Stomach (tissue), 8 donors: ENCODE measurements at regions not wholly inside any gene's neighbourhood (a gene's known extent, or its start where the extent isn't known, plus 50 kb on each side); places are given as distances from the start of the nearest gene placed in this dataset.

Experiments used
- DNase-seq, 2 donors: peaks; one replicate each; pipeline versions ENCODE4 v3.0.0 to v3.0.0-alpha.2; 2013 to 2019
- H3K27ac ChIP-seq, 5 donors: fragments of 200-600 bp in 4 of 5; sonication (generic) in 4 of 5; one replicate each; pipeline ENCODE4 v1.5.1; 2013 to 2019; ENCODE audit warnings: mild to moderate bottlenecking in 1 of 5, moderate library complexity in 1 of 5
- H3K27me3 ChIP-seq, 3 donors: fragments of 200-600 bp; sonication (generic); one replicate each; pipeline ENCODE4 v1.5.1; 2017 to 2019; ENCODE audit warnings: mixed run types in 1 of 3
- H3K36me3 ChIP-seq, 4 donors: fragments of 200-600 bp; sonication (generic); 1 replicate in 3 of 4; 2 replicates in 1 of 4; pipeline ENCODE4 v1.5.1; 2016 to 2019
- H3K4me1 ChIP-seq, 4 donors: fragments of 200-600 bp; sonication (generic); one replicate each; pipeline ENCODE4 v1.5.1; 2016 to 2019
- H3K4me3 ChIP-seq, 4 donors: fragments of 200-600 bp; sonication (generic) in 3 of 4; one replicate each; pipeline ENCODE4 v1.5.1; 2016 to 2019; ENCODE audit warnings: mild to moderate bottlenecking in 1 of 4
- H3K9me3 ChIP-seq, 4 donors: fragments of 200-600 bp; sonication (generic); one replicate each; pipeline ENCODE4 v1.5.1; 2016 to 2019
- CTCF ChIP-seq, 7 experiments: fragments of 450-650 bp in 4 of 7; fragments of 200-600 bp in 3 of 7; sonication (generic) in 3 of 7; IDR thresholded peaks; one replicate each; pipeline ENCODE4 v1.5.1; 2016 to 2019; ENCODE audit warnings: antibody characterized with exemption in 7 of 7, control low read depth in 2 of 7, mild to moderate bottlenecking in 1 of 7
- EP300 ChIP-seq: sonication (generic); formaldehyde crosslinking; IDR thresholded peaks from one replicate; pipeline ENCODE4 v1.6.1; 2017; ENCODE audit warnings: antibody characterized with exemption
- POLR2A ChIP-seq, 4 donors: fragments of 450-650 bp; IDR thresholded peaks; one replicate each; pipeline ENCODE4 v1.6.1; 2016; ENCODE audit warnings: antibody characterized with exemption in 4 of 4, control low read depth in 2 of 4, mild to moderate bottlenecking in 1 of 4, moderate library complexity in 1 of 4
- POLR2AphosphoS5 ChIP-seq, 3 donors: sonication (generic); formaldehyde crosslinking; IDR thresholded peaks; one replicate each; pipeline ENCODE4 v1.6.1; 2016; ENCODE audit warnings: antibody characterized with exemption in 3 of 3
- WGBS, 5 donors: extraction: QIAGEN DNeasy Blood & Tissue Kit in 3 of 5; methylation state at CpG; one replicate each; pipeline versions ENCODE4 v1.1.5 to v1.1.7; 2013 to 2018; 5-methylcytosine and 5-hydroxymethylcytosine counted together
- intact Hi-C: fragments of 100-400 bp; cut with DNase I; formaldehyde crosslinking; loops from one replicate; pipeline ENCODE4 v1.15.1; 2023; ENCODE audit warnings: low total_unique reads
- donor health status: healthy with polysubstance abuse.
- donor health status: Bipolar disorder and iron deficiency.
- donor health status: healthy.

DNA sequence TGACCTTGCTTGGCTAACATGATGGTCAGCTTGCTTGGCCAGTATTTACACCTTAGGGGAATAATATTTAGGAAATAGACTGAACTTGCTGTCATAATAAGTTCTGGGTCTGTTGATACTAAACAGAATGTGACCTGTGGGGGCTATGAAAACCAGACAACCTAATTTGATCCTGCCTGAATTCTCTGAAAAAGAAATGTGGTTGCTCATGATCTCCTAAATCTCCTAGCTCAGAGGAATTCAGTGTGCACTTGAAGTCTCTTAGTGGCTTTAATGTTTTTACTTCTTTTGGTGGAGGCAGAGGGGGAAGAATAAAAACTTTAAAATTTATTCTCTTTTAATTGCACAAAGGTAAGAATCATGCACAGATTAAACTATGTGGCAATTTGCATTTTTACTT lies 205.2 kb downstream of the SEC23IP start:
- TF ChIP-seq EP300 (no peak), POLR2AphosphoS5 (IDR thresholded peaks at IDR 0.05) (no peak), POLR2A (IDR thresholded peaks at IDR 0.05) (no peak), CTCF (IDR thresholded peaks at IDR 0.05) (no peak)
- intact Hi-C loops, result no loop called here
- H3K9me3 ChIP-seq, result no peaks in the 10 kb centered on the region

DNA sequence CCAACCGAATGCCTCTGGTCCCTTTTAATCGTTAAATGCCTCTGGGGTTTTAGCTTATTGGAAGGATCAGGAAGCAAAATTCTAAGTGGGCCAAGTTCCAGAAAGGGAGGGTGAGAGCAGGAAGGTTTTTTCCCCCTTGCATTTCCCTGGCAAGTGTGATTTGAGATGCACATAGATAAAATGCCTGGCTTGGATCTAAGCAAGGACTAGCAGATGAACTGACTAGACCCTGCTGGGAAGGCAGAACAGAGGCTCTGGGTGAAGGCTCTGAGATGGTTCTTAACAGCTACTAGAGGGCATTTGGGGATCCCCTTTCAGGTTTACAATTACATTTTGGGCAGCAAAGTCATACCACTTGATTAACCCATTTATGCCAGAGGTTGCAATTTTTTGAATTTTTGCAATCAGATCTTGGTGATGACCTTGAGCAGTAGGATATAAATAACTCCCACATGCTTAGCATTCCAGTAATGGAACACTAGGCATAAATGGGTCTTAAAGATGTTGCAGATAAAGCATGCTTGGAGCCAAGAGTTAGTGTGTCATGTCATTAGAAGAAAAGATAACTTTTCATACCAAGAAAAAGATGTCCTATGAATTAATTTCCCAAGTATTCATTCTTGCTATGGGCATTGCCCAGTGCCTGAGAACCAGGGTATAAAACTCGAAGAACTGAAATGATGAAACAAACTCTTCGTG lies 205.9 kb downstream of the SEC23IP start:
- TF ChIP-seq CTCF (IDR thresholded peaks at IDR 0.05) (no peak), EP300 (no peak), POLR2A (IDR thresholded peaks at IDR 0.05) (no peak), POLR2AphosphoS5 (IDR thresholded peaks at IDR 0.05) (no peak)
- no peak for DNase-seq
- 53 to 66% (median 59%) methylated on average over 4 of the region's 4 CpGs for WGBS, 5 donors
- Histone ChIP-seq H3K9me3 (no peaks in the 10 kb centered on the region), H3K4me1 (peaks cover 0 to 22% (median 14%) of the 10 kb centered on the region in 4 donors), H3K27ac (no peak overlapping the region), H3K27me3 (peaks cover 0 to 7% (median 0%) of the 10 kb centered on the region in 3 donors), H3K36me3 (no peaks in the 10 kb centered on the region), H3K4me3 (no peak overlapping the region)
- intact Hi-C loops, result no loop called here

More for the DNA sequence above, 205.2 kb downstream of the SEC23IP start:
- Histone ChIP-seq H3K36me3 (no peaks in the 10 kb centered on the region), H3K4me1 (peaks cover 0 to 22% (median 14%) of the 10 kb centered on the region in 4 donors), H3K27ac (no peak overlapping the region), H3K27me3 (peaks cover 0 to 7% (median 0%) of the 10 kb centered on the region in 3 donors), H3K4me3 (no peak overlapping the region)
- DNase-seq, result no peak

DNA sequence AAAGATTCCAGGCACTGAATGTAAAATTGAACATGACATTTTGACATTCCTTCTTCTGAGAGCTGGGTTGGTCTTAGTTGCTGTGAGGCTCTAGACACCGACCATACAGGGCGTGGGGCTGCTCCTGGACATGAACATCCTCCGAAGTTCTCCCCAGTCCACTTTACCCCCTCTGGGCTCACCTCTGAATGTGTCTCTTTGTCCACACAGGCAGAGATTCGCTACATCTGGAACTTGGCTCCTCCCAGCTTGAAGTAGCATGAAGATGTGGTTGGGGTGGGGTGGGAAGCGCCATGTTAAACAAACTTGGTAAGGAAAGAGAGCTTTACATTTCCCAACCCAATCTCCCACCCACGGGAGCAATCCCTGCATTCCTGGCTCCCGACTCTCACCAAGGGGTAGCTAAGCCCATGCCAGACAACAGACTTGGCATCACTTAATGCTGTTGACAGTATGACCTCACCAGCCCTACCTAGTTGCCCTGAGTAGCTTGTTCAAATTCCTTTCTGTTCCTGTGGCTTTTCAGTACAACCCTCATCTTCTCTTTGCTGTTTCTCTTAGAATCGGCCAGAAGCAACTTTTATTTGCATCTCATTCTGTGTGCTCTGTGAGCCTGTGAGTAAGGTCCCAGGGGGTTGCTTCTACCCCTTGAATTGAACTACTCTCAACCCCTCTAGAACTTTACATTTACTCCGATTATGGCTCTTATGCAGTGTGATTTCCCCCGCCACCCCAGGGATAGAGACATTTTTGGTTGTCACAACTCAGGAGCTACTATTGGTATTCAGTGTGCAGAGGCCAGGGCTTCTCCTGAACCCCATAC lies 211.4 kb downstream of the SEC23IP start:
- Histone ChIP-seq H3K9me3 (no peaks in the 10 kb centered on the region), H3K27me3 (peaks cover 0 to 7% (median 0%) of the 10 kb centered on the region in 3 donors), H3K27ac (no peak overlapping the region), H3K4me3 (no peak overlapping the region), H3K36me3 (no peaks in the 10 kb centered on the region), H3K4me1 (no peaks in the 10 kb centered on the region)
- WGBS, 5 donors, result 73 to 79% (median 76%) methylated on average over 10 of the region's 10 CpGs
- no peak for TF ChIP-seq EP300
- no peak for TF ChIP-seq POLR2A (IDR thresholded peaks at IDR 0.05)
- TF ChIP-seq CTCF (IDR thresholded peaks at IDR 0.05), result no peak
- no peak for TF ChIP-seq POLR2AphosphoS5 (IDR thresholded peaks at IDR 0.05)
- no peak for DNase-seq
- intact Hi-C loops, result no loop called here

- intact Hi-C loops, result no loop called here
- no peak overlapping the region for H3K4me3 ChIP-seq
- peaks cover 0 to 7% (median 0%) of the 10 kb centered on the region in 3 donors for H3K27me3 ChIP-seq
- 58 to 74% (median 71%) methylated on average over 2 of the region's 2 CpGs for WGBS, 5 donors
- H3K36me3 ChIP-seq, result no peaks in the 10 kb centered on the region
- H3K27ac ChIP-seq, result no peak overlapping the region
- no peak for TF ChIP-seq POLR2AphosphoS5 (IDR thresholded peaks at IDR 0.05)
- TF ChIP-seq EP300, result no peak
- no peak for TF ChIP-seq POLR2A (IDR thresholded peaks at IDR 0.05)
- no peak for TF ChIP-seq CTCF (IDR thresholded peaks at IDR 0.05)
- no peaks in the 10 kb centered on the region for H3K4me1 ChIP-seq
- no peaks in the 10 kb centered on the region for H3K9me3 ChIP-seq
- no peak for DNase-seq
Observed at GRCh38 chr10:120105001-120105400, 212.5 kb downstream of the SEC23IP start.
